Fibroblast of lung (primary cell): ENCODE measurements at regions not wholly inside any gene's neighbourhood (a gene's known extent, or its start where the extent isn't known, plus 50 kb on each side); places are given as distances from the start of the nearest gene placed in this dataset.

ENCODE experiments used
- DNase-seq, 2 donors: peaks; one replicate each; pipeline versions ENCODE4 v3.0.0 to v3.0.0-alpha.2; 2010; ENCODE audit warnings: low read depth in 2 of 2
- H2AFZ ChIP-seq: 2 replicates; pipeline ENCODE4 v1.5.1; 2012; ENCODE audit warnings: low read length, control low read depth, inconsistent platforms
- H3K27ac ChIP-seq: 2 replicates; pipeline ENCODE4 v1.5.1; 2011; ENCODE audit warnings: low read length, control low read depth; ENCODE audit not compliant: insufficient read depth
- H3K27me3 ChIP-seq: 2 replicates; pipeline ENCODE4 v1.5.1; 2011; ENCODE audit warnings: mild to moderate bottlenecking, low read length; ENCODE audit not compliant: control insufficient read depth, insufficient read depth
- H3K36me3 ChIP-seq: 2 replicates; pipeline ENCODE4 v1.5.1; 2011; ENCODE audit warnings: low read length; ENCODE audit not compliant: control insufficient read depth, insufficient read depth
- H3K4me1 ChIP-seq: 2 replicates; pipeline ENCODE4 v1.5.1; 2011; ENCODE audit warnings: low read length; ENCODE audit not compliant: control insufficient read depth, insufficient read depth; ENCODE audit errors: extremely low read depth
- H3K4me2 ChIP-seq: 2 replicates; pipeline ENCODE4 v1.5.1; 2011; ENCODE audit warnings: low read length, control low read depth; ENCODE audit not compliant: insufficient read depth; ENCODE audit errors: extremely low read depth
- H3K4me3 ChIP-seq, 4 experiments: fragments of 200-600 bp in 1 of 4; sonication (generic) in 1 of 4; replicated peaks in 1 of 4; 2 replicates each; pipeline ENCODE4 v1.5.1; 2011 to 2016; ENCODE audit warnings: low read length in 4 of 4, low read depth in 3 of 4, mild to moderate bottlenecking in 3 of 4, control low read depth in 2 of 4, inconsistent platforms in 1 of 4, mixed read lengths in 1 of 4; ENCODE audit not compliant: insufficient read depth in 1 of 4; ENCODE audit errors: control extremely low read depth in 1 of 4
- H3K79me2 ChIP-seq: 2 replicates; pipeline ENCODE4 v1.5.1; 2012; ENCODE audit warnings: mild to moderate bottlenecking, low read length, inconsistent platforms; ENCODE audit not compliant: control insufficient read depth, insufficient read depth
- H3K9ac ChIP-seq: 2 replicates; pipeline ENCODE4 v1.5.1; 2011; ENCODE audit warnings: mild to moderate bottlenecking, low read length, control low read depth; ENCODE audit not compliant: insufficient read depth
- H3K9me3 ChIP-seq: 2 replicates; pipeline ENCODE4 v1.5.1; 2012; ENCODE audit warnings: low read depth, low read length; ENCODE audit not compliant: control insufficient read depth, insufficient read depth
- H4K20me1 ChIP-seq: 2 replicates; pipeline ENCODE4 v1.5.1; 2011; ENCODE audit warnings: low read length; ENCODE audit not compliant: control insufficient read depth, insufficient read depth; ENCODE audit errors: extremely low read depth
- EZH2 ChIP-seq: IDR thresholded peaks from 2 replicates; pipeline ENCODE4 v1.5.1; 2012; ENCODE audit warnings: low read length, control low read depth, mild to moderate bottlenecking; ENCODE audit errors: missing control alignments
- TF ChIP-seq, protein P1 (sequence below), 2 donors: IDR thresholded peaks in 1 of 2; conservative IDR thresholded peaks in 1 of 2; 1 replicate in 1 of 2; 2 replicates in 1 of 2; pipeline ENCODE4 v1.5.1; 2011 to 2012; ENCODE audit warnings: low read length in 2 of 2, control low read depth in 1 of 2, inconsistent platforms in 1 of 2, low read depth in 1 of 2, mild to moderate bottlenecking in 1 of 2

DNA sequence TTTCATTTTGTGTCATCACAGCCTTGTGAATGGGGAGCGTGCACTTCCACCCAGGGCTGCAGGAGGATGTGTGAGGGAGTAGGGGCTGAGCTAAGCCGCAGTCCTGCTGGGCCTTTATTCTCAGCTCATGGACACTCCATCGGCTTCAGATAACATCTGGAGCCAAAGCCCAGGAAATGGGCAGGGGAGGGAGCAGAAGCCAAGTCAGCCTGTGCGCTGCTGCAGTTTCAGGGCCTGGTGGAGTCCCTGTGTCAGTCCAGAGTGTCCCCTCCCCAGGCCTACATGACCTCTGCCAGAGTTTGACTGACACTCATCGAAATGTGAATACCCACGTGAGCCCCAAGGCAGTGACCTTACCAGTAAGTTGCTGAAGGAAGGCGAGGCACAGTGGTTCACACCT is 242.2 kb downstream of the LOXHD1 start:
- Histone ChIP-seq H3K4me1 (no peaks in the 10 kb centered on the region), H3K27me3 (no peaks in the 10 kb centered on the region), H4K20me1 (no peaks in the 10 kb centered on the region), H3K27ac (no peak overlapping the region), H2AFZ (no peak overlapping the region), H3K4me3 (no peak overlapping the region), H3K9me3 (no peaks in the 10 kb centered on the region), H3K9ac (no peak overlapping the region), H3K4me2 (no peak overlapping the region), H3K36me3 (no peaks in the 10 kb centered on the region), H3K79me2 (no peaks in the 10 kb centered on the region)
- no peak for DNase-seq
- no peak for TF ChIP-seq EZH2
- TF ChIP-seq, protein P1, sequence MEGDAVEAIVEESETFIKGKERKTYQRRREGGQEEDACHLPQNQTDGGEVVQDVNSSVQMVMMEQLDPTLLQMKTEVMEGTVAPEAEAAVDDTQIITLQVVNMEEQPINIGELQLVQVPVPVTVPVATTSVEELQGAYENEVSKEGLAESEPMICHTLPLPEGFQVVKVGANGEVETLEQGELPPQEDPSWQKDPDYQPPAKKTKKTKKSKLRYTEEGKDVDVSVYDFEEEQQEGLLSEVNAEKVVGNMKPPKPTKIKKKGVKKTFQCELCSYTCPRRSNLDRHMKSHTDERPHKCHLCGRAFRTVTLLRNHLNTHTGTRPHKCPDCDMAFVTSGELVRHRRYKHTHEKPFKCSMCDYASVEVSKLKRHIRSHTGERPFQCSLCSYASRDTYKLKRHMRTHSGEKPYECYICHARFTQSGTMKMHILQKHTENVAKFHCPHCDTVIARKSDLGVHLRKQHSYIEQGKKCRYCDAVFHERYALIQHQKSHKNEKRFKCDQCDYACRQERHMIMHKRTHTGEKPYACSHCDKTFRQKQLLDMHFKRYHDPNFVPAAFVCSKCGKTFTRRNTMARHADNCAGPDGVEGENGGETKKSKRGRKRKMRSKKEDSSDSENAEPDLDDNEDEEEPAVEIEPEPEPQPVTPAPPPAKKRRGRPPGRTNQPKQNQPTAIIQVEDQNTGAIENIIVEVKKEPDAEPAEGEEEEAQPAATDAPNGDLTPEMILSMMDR (conservative IDR thresholded peaks at IDR 0.05 in 1 of 2, IDR thresholded peaks at IDR 0.05 in 1 of 2; ENCODE audit: low read depth in 1 of 2, low read length in 2 of 2), result no peak

DNA sequence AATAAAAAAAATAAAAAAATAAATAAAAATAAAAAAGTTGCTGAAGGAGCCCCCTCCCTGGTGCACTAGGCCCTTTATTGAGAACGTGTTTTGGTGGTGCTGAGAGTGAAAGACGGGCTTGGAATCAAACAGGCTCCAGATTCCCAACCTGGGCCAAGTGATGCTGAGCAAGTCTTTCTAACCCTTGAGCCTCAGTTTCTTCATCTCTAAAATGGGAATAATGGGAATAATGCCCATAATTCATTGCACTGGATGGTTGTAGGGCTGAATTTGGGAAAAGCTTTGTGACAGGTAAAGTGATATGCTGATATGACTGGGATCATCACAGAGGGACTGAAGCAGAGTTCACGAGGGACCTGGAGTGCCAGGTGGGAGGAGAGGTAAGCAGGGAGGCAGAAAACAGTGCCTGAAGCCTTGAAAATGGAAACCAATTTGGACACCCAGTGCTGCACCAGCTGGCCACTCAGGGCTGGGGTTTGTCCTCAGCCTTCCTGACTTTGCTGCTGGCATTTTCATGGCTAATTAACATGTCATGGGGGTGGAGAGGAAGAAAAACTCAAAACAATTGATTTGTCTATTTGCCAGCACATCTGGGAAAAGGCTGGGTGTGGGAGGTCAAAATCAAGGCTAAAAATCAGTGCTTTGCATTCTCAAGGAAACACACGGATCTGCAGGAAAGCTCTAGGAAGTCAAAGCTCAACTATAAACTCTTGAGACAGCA is 241.3 kb downstream of the LOXHD1 start:
- no peak overlapping the region for H3K27ac ChIP-seq
- no peak for DNase-seq
- no peaks in the 10 kb centered on the region for H3K27me3 ChIP-seq
- H3K4me1 ChIP-seq, result no peaks in the 10 kb centered on the region
- H3K4me3 ChIP-seq, result no peak overlapping the region
- H4K20me1 ChIP-seq, result no peaks in the 10 kb centered on the region
- H3K4me2 ChIP-seq, result no peak overlapping the region
- no peaks in the 10 kb centered on the region for H3K9me3 ChIP-seq
- no peaks in the 10 kb centered on the region for H3K36me3 ChIP-seq
- no peaks in the 10 kb centered on the region for H3K79me2 ChIP-seq
- no peak overlapping the region for H3K9ac ChIP-seq
- TF ChIP-seq EZH2, result no peak
- TF ChIP-seq, protein P1 (conservative IDR thresholded peaks at IDR 0.05 in 1 of 2, IDR thresholded peaks at IDR 0.05 in 1 of 2; ENCODE audit: low read depth in 1 of 2, low read length in 2 of 2), result no peak
- no peak overlapping the region for H2AFZ ChIP-seq

DNA sequence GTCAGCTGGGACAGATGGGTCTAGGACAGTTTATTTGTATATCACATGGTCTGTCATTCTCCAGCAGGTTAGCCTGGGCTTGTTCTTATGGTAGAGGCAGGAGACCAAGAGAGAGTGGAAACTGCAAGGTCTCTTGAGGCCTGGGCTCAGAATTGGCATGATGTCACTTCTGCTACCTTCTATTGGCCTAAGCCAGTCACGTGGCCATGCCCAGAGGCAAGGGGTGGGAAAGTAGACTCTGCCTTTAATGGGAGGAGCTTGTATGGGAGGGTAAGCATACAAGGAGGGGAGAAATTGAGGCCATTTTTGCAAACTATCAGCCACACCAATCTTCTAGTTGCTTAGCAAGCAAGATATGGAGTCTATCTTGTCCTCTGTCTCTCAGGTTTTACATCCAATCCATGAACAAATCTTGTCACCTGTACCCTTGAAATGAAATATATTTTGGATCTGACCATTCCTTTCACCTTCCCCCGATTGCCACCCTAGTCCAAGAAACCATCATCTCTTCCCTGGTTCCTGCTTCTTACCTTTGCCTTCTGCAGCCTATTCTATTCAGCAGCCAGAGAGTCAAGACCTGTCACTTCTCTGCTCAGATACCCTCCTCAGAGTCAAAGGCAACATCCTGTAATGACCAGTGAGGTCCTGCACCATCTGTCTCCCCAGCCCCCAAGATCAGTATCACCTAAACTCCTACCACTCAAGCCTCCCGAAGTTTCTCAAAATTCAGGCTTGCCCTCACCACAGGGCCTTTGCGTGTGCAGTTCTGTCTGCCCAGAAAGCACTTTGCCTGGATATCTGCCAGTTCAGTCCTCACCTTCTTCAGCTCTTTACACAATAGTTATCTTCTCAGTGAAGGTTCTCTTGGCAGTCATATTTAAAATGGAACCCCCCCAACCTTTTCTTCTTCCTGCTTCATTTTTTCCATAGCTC is 240.0 kb downstream of the LOXHD1 start:
- H3K27me3 ChIP-seq, result no peaks in the 10 kb centered on the region

More for the DNA sequence above, 240.0 kb downstream of the LOXHD1 start:
- TF ChIP-seq, protein P1 (conservative IDR thresholded peaks at IDR 0.05 in 1 of 2, IDR thresholded peaks at IDR 0.05 in 1 of 2; ENCODE audit: low read depth in 1 of 2, low read length in 2 of 2), result no peak
- TF ChIP-seq EZH2, result no peak
- Histone ChIP-seq H4K20me1 (no peaks in the 10 kb centered on the region), H3K36me3 (no peaks in the 10 kb centered on the region), H3K27ac (no peak overlapping the region), H3K4me2 (no peak overlapping the region), H3K9ac (no peak overlapping the region), H3K4me1 (no peaks in the 10 kb centered on the region), H3K79me2 (no peaks in the 10 kb centered on the region), H3K9me3 (no peaks in the 10 kb centered on the region), H3K4me3 (no peak overlapping the region), H2AFZ (no peak overlapping the region)
- DNase-seq, result no peak
